Loucy (cell line): ENCODE measurements at regions not wholly inside any gene's neighbourhood (a gene's known extent, or its start where the extent isn't known, plus 50 kb on each side); places are given as distances from the start of the nearest gene placed in this dataset.
A peak's percentile ranks its signal among the peaks of the same experiment; 100 is the strongest.

Experiments
- H2AFZ ChIP-seq: fragments of 200-600 bp; sonication (generic); 2 replicates; pipeline ENCODE4 v1.6.0; 2016; ENCODE audit warnings: antibody characterized with exemption, mild to moderate bottlenecking, low read length, moderate library complexity
- H3F3A ChIP-seq: fragments of 200-600 bp; 2 replicates; pipeline ENCODE4 v1.6.0; 2016; ENCODE audit warnings: antibody characterized with exemption, low read depth, mild to moderate bottlenecking
- H3K27me3 ChIP-seq: fragments of 200-600 bp; sonication (generic); 2 replicates; pipeline ENCODE4 v1.6.1; 2014; ENCODE audit warnings: low read length, mild to moderate bottlenecking; ENCODE audit not compliant: insufficient read depth, poor library complexity, severe bottlenecking
- H3K36me3 ChIP-seq: fragments of 200-600 bp; sonication (generic); 2 replicates; pipeline ENCODE4 v1.6.1; 2016; ENCODE audit warnings: low read length; ENCODE audit not compliant: insufficient read depth
- H3K4me1 ChIP-seq: fragments of 200-600 bp; sonication (generic); 2 replicates; pipeline ENCODE4 v1.5.1; 2014; ENCODE audit warnings: low read length, mild to moderate bottlenecking; ENCODE audit not compliant: insufficient read depth, poor library complexity, severe bottlenecking
- H3K4me2 ChIP-seq: fragments of 200-600 bp; sonication (generic); 2 replicates; pipeline ENCODE4 v1.6.0; 2014; ENCODE audit warnings: antibody characterized with exemption, low read length, low read depth, mild to moderate bottlenecking; ENCODE audit not compliant: poor library complexity, severe bottlenecking
- H3K4me3 ChIP-seq: fragments of 200-600 bp; sonication (generic); 2 replicates; pipeline ENCODE4 v1.5.1; 2014; ENCODE audit warnings: low read length, mild to moderate bottlenecking, mixed read lengths; ENCODE audit not compliant: poor library complexity, severe bottlenecking
- H3K79me2 ChIP-seq: fragments of 200-600 bp; sonication (generic); 2 replicates; pipeline ENCODE4 v1.6.1; 2014; ENCODE audit warnings: low read length; ENCODE audit not compliant: insufficient read depth
- H3K9ac ChIP-seq: fragments of 200-600 bp; sonication (generic); 2 replicates; pipeline ENCODE4 v1.6.0; 2014; ENCODE audit warnings: mild to moderate bottlenecking, low read depth, low read length, moderate library complexity; ENCODE audit not compliant: poor library complexity, severe bottlenecking
- H3K9me2 ChIP-seq: fragments of 200-600 bp; sonication (generic); replicated peaks from 2 replicates; pipeline ENCODE4 v1.6.1; 2016; ENCODE audit warnings: low read depth, low read length, mixed read lengths
- H3K9me3 ChIP-seq: fragments of 200-600 bp; sonication (generic); 2 replicates; pipeline ENCODE4 v1.6.1; 2014; ENCODE audit warnings: mild to moderate bottlenecking, antibody characterized with exemption, low read length, low read depth; ENCODE audit not compliant: insufficient read depth
- H4K20me1 ChIP-seq: fragments of 200-600 bp; sonication (generic); 2 replicates; pipeline ENCODE4 v1.6.0; 2014; ENCODE audit warnings: antibody characterized with exemption, low read length, mild to moderate bottlenecking; ENCODE audit not compliant: insufficient read depth, poor library complexity, severe bottlenecking
- CTCF ChIP-seq: fragments of 200-600 bp; sonication (generic); conservative IDR thresholded peaks from 2 replicates; pipeline ENCODE4 v1.5.1; 2014; ENCODE audit warnings: mild to moderate bottlenecking, antibody characterized with exemption, low read length
- EZH2phosphoT487 ChIP-seq: fragments of 200-600 bp; IDR thresholded peaks from 2 replicates; pipeline ENCODE4 v1.6.1; 2018; ENCODE audit warnings: antibody characterized with exemption, mild to moderate bottlenecking, moderate library complexity, borderline replicate concordance

- no peaks in the 10 kb centered on the region for H3K9me2 ChIP-seq
- H3K4me2 ChIP-seq: no peak overlapping the region
- H3K79me2 ChIP-seq: no peaks in the 10 kb centered on the region
- H4K20me1 ChIP-seq: no peaks in the 10 kb centered on the region
- TF ChIP-seq CTCF: no peak
- TF ChIP-seq EZH2phosphoT487: no peak
- H3K9ac ChIP-seq: no peak overlapping the region
- H3K4me3 ChIP-seq: no peak overlapping the region
- H3K9me3 ChIP-seq: no peaks in the 10 kb centered on the region
- H3K4me1 ChIP-seq: no peaks in the 10 kb centered on the region
- no peaks in the 10 kb centered on the region for H3F3A ChIP-seq
- no peaks in the 10 kb centered on the region for H3K27me3 ChIP-seq
- no peak overlapping the region for H2AFZ ChIP-seq
- H3K36me3 ChIP-seq: no peaks in the 10 kb centered on the region
These were observed 281.9 kb downstream of the USP25 start for GRCh38 chr21:16011719-16012118.

GRCh38 chr21:16013570-16013969 lies 283.8 kb downstream of the USP25 start:
- no peaks in the 10 kb centered on the region for H4K20me1 ChIP-seq
- no peaks in the 10 kb centered on the region for H3K9me3 ChIP-seq
- no peak overlapping the region for H3K4me3 ChIP-seq
- H3K9me2 ChIP-seq: no peaks in the 10 kb centered on the region
- H3K79me2 ChIP-seq: no peaks in the 10 kb centered on the region
- H3K9ac ChIP-seq: no peak overlapping the region
- H3K36me3 ChIP-seq: no peaks in the 10 kb centered on the region
- TF ChIP-seq EZH2phosphoT487 (no peak), CTCF (no peak)
- no peak overlapping the region for H3K4me2 ChIP-seq
- no peaks in the 10 kb centered on the region for H3K4me1 ChIP-seq
- H2AFZ ChIP-seq: 0 out of 2 replicates have a peak overlapping the region, but pooled peaks have one; percentile 19
- H3F3A ChIP-seq: no peaks in the 10 kb centered on the region
- no peaks in the 10 kb centered on the region for H3K27me3 ChIP-seq

GRCh38 chr21:16020878-16021277 lies 291.1 kb downstream of the USP25 start:
- no peaks in the 10 kb centered on the region for H3K79me2 ChIP-seq
- no peak overlapping the region for H3K4me3 ChIP-seq
- H3K27me3 ChIP-seq: no peaks in the 10 kb centered on the region
- no peaks in the 10 kb centered on the region for H4K20me1 ChIP-seq
- no peak overlapping the region for H3K9ac ChIP-seq
- H3K4me2 ChIP-seq: no peak overlapping the region
- no peaks in the 10 kb centered on the region for H3K4me1 ChIP-seq
- H2AFZ ChIP-seq: no peak overlapping the region
- H3K36me3 ChIP-seq: no peaks in the 10 kb centered on the region
- TF ChIP-seq CTCF (no peak), EZH2phosphoT487 (no peak)
- no peaks in the 10 kb centered on the region for H3K9me3 ChIP-seq
- no peaks in the 10 kb centered on the region; the same call in 1 of the 2 replicates for H3K9me2 ChIP-seq
- no peaks in the 10 kb centered on the region for H3F3A ChIP-seq
